AG04450 (cell line): ENCODE measurements at regions not wholly inside any gene's neighbourhood (a gene's known extent, or its start where the extent isn't known, plus 50 kb on each side); places are given as distances from the start of the nearest gene placed in this dataset.
"Not testable (repeated sequence)": the region's sequence is repeated elsewhere in the genome, so short reads cannot be mapped to it uniquely, and the experiment has no call there.

Experiments used
- CTCF ChIA-PET: fragments of 300-600, 350-600 bp; formaldehyde crosslinking; extraction: SDS; loops from one replicate; lab custom pipeline; 2022; ENCODE audit warnings: antibody characterized with exemption, inconsistent platforms; lab: Charles Lee
- POLR2A ChIA-PET: fragments of 350-600 bp; formaldehyde crosslinking; extraction: SDS; loops from one replicate; lab custom pipeline; 2021; ENCODE audit warnings: antibody characterized with exemption, inconsistent platforms; lab: Yijun Ruan, JAX
- DNase-seq: peaks from one replicate; pipeline ENCODE4 v3.0.0-alpha.2; 2011; ENCODE audit warnings: low read depth, low spot score
- H3K27ac ChIP-seq: one replicate; pipeline ENCODE4 v1.5.1; 2012; ENCODE audit warnings: low read depth, low read length, control low read depth
- H3K27me3 ChIP-seq: one replicate; pipeline ENCODE4 v1.6.0; 2012; ENCODE audit warnings: low read length; ENCODE audit not compliant: control insufficient read depth, insufficient read depth
- H3K4me3 ChIP-seq: 2 replicates; pipeline ENCODE4 v1.5.1; 2011; ENCODE audit warnings: mild to moderate bottlenecking, low read depth, low read length, control low read depth
- H3K9me3 ChIP-seq: 2 replicates; pipeline ENCODE4 v1.5.1; 2012; ENCODE audit warnings: low read length; ENCODE audit not compliant: control insufficient read depth, insufficient read depth
- TF ChIP-seq, protein P1 (sequence below): IDR thresholded peaks from 2 replicates; pipeline ENCODE4 v1.5.1; 2011; ENCODE audit warnings: low read depth, low read length, control low read depth, inconsistent platforms

DNA sequence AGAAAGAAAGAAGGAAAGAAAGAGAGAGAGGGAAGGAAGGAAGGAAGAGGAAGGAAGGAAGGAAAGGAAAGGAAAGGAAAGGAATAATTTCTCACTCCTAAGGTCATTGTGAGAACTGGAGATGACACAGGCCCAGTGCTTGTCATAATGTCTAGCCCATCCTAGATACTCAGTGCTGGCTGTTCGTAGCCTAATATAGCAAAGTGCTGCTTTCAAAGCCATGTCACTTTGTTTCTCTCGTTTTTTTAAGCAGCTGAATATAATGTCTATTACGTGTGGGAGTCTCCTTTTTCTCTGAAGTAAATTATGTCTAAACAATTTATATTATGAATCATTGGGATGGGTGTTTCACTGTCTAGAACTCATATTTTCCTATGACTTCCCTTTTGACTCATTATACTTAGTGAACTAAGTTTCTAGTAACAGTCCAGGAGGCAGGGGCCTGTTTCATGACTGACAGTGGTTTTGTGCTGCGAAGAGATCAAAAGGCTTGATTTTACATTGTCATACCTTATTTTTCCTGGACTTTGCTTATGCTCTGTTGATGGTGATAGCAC lies 327.0 kb upstream of the ZFP42 start:
- Histone ChIP-seq H3K27ac (no peak overlapping the region), H3K4me3 (no peak overlapping the region), H3K27me3 (no peaks in the 10 kb centered on the region), H3K9me3 (no peaks in the 10 kb centered on the region)
- DNase-seq: no peak
- TF ChIP-seq, protein P1, sequence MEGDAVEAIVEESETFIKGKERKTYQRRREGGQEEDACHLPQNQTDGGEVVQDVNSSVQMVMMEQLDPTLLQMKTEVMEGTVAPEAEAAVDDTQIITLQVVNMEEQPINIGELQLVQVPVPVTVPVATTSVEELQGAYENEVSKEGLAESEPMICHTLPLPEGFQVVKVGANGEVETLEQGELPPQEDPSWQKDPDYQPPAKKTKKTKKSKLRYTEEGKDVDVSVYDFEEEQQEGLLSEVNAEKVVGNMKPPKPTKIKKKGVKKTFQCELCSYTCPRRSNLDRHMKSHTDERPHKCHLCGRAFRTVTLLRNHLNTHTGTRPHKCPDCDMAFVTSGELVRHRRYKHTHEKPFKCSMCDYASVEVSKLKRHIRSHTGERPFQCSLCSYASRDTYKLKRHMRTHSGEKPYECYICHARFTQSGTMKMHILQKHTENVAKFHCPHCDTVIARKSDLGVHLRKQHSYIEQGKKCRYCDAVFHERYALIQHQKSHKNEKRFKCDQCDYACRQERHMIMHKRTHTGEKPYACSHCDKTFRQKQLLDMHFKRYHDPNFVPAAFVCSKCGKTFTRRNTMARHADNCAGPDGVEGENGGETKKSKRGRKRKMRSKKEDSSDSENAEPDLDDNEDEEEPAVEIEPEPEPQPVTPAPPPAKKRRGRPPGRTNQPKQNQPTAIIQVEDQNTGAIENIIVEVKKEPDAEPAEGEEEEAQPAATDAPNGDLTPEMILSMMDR: no peak
- ChIA-PET POLR2A (interaction anchor here (0.7 to 0.9 kb wide), 3 partner anchors 12 to 243 kb away, joined by 3 to 4 read pairs (median 4); no protein-coding TSS in a partner anchor), CTCF (interaction anchor here (0.6 kb wide), 1 partner anchor 942 kb away, joined by 3 read pairs; no protein-coding TSS in a partner anchor)

DNA sequence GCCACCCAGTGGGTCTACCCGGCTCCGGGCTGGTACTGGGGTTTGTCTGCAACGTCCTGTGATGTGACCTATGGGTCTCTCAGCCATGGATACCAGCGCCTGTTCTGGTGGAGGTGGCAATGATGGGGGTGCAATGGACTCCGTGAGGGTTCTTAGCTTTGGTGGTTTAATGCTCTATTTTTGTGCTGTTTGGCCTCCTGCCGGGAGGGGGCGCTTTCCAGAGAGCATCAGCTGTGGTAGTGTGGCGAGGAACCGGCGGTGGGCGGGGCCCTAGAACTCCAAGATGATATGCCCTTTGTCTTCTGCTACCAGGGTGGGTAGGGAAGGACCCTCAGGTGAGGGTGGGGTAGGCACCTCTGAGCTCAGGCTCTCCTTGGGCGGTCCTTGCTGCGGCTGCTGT lies 324.1 kb upstream of the ZFP42 start:
- POLR2A ChIA-PET, H3K4me3 ChIP-seq, H3K9me3 ChIP-seq, H3K27me3 ChIP-seq, H3K27ac ChIP-seq, DNase-seq, CTCF ChIA-PET: not testable (repeated sequence)

DNA sequence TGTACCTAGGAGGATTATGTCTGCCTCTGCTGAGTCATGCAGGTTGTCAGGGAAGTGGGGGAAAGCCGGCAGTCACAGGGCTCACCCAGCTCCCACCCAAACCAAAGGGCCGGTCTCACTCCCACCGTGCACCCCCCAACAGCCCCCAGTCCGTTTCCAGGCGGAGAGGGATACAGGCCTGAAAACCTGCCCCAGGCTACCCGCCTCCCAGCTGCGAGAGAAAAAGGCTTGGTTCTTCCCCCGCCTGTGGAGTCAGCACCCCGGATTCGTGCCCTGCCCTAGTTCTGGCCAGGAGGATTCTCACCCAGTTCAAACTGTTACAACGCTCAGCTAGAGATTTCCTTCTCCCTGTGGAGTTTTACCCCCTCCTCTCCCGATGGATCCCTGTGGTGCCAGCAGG lies 323.6 kb upstream of the ZFP42 start:
- POLR2A ChIA-PET, H3K4me3 ChIP-seq, H3K9me3 ChIP-seq, H3K27me3 ChIP-seq, DNase-seq, H3K27ac ChIP-seq, CTCF ChIA-PET: not testable (repeated sequence)

DNA sequence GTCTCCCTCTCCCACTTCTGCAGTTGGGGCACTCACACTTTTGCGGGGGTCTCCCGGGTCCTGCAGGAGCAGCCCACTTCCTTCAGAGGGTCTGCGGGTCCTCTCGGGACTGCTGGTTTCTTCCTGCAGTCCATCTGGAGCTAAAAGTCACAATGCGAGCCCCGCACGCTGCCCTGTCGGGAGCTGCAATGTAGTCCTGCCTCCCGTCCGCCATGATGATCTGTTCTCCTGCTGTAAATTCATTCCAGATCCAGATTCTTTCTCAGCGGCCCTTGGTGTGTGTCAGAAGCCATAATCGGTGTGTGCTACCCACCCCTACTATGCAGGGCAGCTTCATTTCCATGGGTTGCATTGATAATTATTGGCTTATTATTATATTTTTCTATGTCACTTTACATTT lies 323.0 kb upstream of the ZFP42 start:
- DNase-seq, POLR2A ChIA-PET, H3K9me3 ChIP-seq, H3K27ac ChIP-seq, H3K4me3 ChIP-seq, H3K27me3 ChIP-seq, CTCF ChIA-PET: not testable (repeated sequence)

DNA sequence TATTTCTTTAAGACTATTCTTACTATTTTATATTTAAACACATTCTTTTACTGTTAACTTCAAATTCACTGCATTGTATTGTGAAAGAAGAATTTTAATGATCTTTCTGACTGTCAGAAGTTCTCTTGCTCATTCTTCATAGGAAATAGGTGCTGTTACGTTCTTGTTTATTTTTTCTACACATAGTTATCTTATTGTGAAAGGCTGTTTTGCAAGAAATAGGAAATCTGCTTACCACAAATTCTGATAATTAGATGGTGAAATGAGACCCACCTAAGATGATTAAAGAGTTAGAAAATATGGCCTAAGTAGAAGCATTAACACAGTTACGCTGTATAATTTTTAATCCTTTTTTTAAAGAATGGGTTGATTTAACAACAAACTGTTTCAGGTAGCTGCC lies 316.1 kb upstream of the ZFP42 start:
- no peak overlapping the region for H3K4me3 ChIP-seq
- POLR2A ChIA-PET: no interaction called here
- CTCF ChIA-PET: interaction anchor here (1.3 kb wide), 1 partner anchor 1522 kb away, joined by 3 read pairs; no protein-coding TSS in a partner anchor

DNA sequence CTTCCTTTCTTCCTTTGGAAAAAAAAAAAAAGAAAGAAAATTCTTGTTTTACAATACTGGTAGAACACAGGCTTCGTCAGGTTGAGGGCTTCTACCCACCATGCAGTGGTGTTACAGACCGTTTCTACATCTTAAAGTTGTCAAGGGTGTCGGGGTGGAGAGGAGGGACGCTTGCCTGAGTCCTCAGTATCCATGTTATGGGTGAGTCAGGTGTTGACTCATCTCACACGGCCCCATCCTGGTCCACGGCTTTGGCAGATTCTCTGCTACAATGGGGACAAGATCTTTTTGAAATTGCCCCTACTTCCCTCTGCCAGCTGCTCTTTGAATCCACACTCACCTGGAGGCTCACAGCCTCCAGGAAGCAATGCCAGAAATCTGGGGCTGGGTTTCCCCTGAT lies 310.3 kb upstream of the ZFP42 start:
- ChIA-PET CTCF (no interaction called here), POLR2A (no interaction called here)
- no peak overlapping the region for H3K4me3 ChIP-seq
- no peaks in the 10 kb centered on the region for H3K9me3 ChIP-seq
- H3K27me3 ChIP-seq: no peaks in the 10 kb centered on the region
- TF ChIP-seq, protein P1: no peak
- no peak overlapping the region for H3K27ac ChIP-seq
- no peak for DNase-seq

More for the DNA sequence above, 316.1 kb upstream of the ZFP42 start:
- no peaks in the 10 kb centered on the region for H3K27me3 ChIP-seq
- no peak overlapping the region for H3K27ac ChIP-seq
- no peak for DNase-seq
- H3K9me3 ChIP-seq: no peaks in the 10 kb centered on the region
- TF ChIP-seq, protein P1: no peak
